ENCODE measurements at regions not wholly inside any gene's neighbourhood (a gene's known extent, or its start where the extent isn't known, plus 50 kb on each side); places are given as distances from the start of the nearest gene placed in this dataset.

GRCh38 chr5:4576161-4576748, 563.9 kb upstream of the ADAMTS16 start:
- no peak for TF ChIP-seq CTCF (IDR thresholded peaks at IDR 0.05; ENCODE audit: low read length)
- TF ChIP-seq EZH2 (optimal IDR thresholded peaks at IDR 0.05; ENCODE audit: low read depth, low read length), result no peak
- TF ChIP-seq EZH2phosphoT487 (IDR thresholded peaks at IDR 0.05; ENCODE audit: low read length), result no peak

Measured in MM.1S (cell line).